ENCODE measurements at regions not wholly inside any gene's neighbourhood (a gene's known extent, or its start where the extent isn't known, plus 50 kb on each side); places are given as distances from the start of the nearest gene placed in this dataset.

- Histone ChIP-seq H3K36me3 (ENCODE audit: control insufficient read depth, insufficient read depth, low read length) (no peaks in the 10 kb centered on the region), H3K27me3 (ENCODE audit: control insufficient read depth, insufficient read depth, low read length) (no peaks in the 10 kb centered on the region), H3K4me3 (ENCODE audit: low read depth, low read length) (no peak overlapping the region)
- ChIA-PET POLR2A (no interaction called here), CTCF (no interaction called here)
- no peak for TF ChIP-seq CTCF (IDR thresholded peaks at IDR 0.05; ENCODE audit: insufficient read depth, low read depth, low read length)
- DNase-seq (ENCODE audit: low read depth) = no peak
Observed at GRCh38 chr4:59044286-59044900, 1934.2 kb upstream of the IGFBP7 start.

- POLR2A ChIA-PET = no interaction called here
- Histone ChIP-seq H3K36me3 (ENCODE audit: control insufficient read depth, insufficient read depth, low read length) (no peaks in the 10 kb centered on the region), H3K4me3 (ENCODE audit: low read depth, low read length) (no peak overlapping the region), H3K27me3 (ENCODE audit: control insufficient read depth, insufficient read depth, low read length) (no peaks in the 10 kb centered on the region)
- no peak for DNase-seq (ENCODE audit: low read depth)
- CTCF ChIA-PET = no interaction called here
- TF ChIP-seq CTCF (IDR thresholded peaks at IDR 0.05; ENCODE audit: insufficient read depth, low read depth, low read length) = no peak
Observed at GRCh38 chr4:59054086-59054485, 1943.9 kb upstream of the IGFBP7 start.

GRCh38 chr4:59057804-59058203, 1947.6 kb upstream of the IGFBP7 start:
- POLR2A ChIA-PET = no interaction called here
- no peak overlapping the region for H3K4me3 ChIP-seq (ENCODE audit: low read depth, low read length)
- TF ChIP-seq CTCF (IDR thresholded peaks at IDR 0.05; ENCODE audit: insufficient read depth, low read depth, low read length) = no peak
- H3K27me3 ChIP-seq (ENCODE audit: control insufficient read depth, insufficient read depth, low read length) = no peaks in the 10 kb centered on the region
- no peak for DNase-seq (ENCODE audit: low read depth)
- H3K36me3 ChIP-seq (ENCODE audit: control insufficient read depth, insufficient read depth, low read length) = no peaks in the 10 kb centered on the region
- CTCF ChIA-PET = no interaction called here

GRCh38 chr4:59058543-59058942, 1948.4 kb upstream of the IGFBP7 start:
- H3K27me3 ChIP-seq (ENCODE audit: control insufficient read depth, insufficient read depth, low read length) = no peaks in the 10 kb centered on the region
- ChIA-PET CTCF (interaction anchor here (0.7 kb wide), 1 partner anchor 9 kb away, joined by 3 read pairs; no protein-coding TSS in a partner anchor), POLR2A (no interaction called here)
- H3K4me3 ChIP-seq (ENCODE audit: low read depth, low read length) = no peak overlapping the region
- no peaks in the 10 kb centered on the region for H3K36me3 ChIP-seq (ENCODE audit: control insufficient read depth, insufficient read depth, low read length)
- TF ChIP-seq CTCF (IDR thresholded peaks at IDR 0.05; ENCODE audit: insufficient read depth, low read depth, low read length) = no peak
- no peak for DNase-seq (ENCODE audit: low read depth)

- TF ChIP-seq CTCF (IDR thresholded peaks at IDR 0.05; ENCODE audit: insufficient read depth, low read depth, low read length) = no peak
- CTCF ChIA-PET = no interaction called here
- H3K27me3 ChIP-seq (ENCODE audit: control insufficient read depth, insufficient read depth, low read length) = no peaks in the 10 kb centered on the region
- POLR2A ChIA-PET = no interaction called here
- no peaks in the 10 kb centered on the region for H3K36me3 ChIP-seq (ENCODE audit: control insufficient read depth, insufficient read depth, low read length)
- DNase-seq (ENCODE audit: low read depth) = no peak
- no peak overlapping the region for H3K4me3 ChIP-seq (ENCODE audit: low read depth, low read length)
Observed at GRCh38 chr4:59060002-59060846, 1950.0 kb upstream of the IGFBP7 start.
